ENCODE measurements at regions not wholly inside any gene's neighbourhood (a gene's known extent, or its start where the extent isn't known, plus 50 kb on each side); places are given as distances from the start of the nearest gene placed in this dataset.

DNA sequence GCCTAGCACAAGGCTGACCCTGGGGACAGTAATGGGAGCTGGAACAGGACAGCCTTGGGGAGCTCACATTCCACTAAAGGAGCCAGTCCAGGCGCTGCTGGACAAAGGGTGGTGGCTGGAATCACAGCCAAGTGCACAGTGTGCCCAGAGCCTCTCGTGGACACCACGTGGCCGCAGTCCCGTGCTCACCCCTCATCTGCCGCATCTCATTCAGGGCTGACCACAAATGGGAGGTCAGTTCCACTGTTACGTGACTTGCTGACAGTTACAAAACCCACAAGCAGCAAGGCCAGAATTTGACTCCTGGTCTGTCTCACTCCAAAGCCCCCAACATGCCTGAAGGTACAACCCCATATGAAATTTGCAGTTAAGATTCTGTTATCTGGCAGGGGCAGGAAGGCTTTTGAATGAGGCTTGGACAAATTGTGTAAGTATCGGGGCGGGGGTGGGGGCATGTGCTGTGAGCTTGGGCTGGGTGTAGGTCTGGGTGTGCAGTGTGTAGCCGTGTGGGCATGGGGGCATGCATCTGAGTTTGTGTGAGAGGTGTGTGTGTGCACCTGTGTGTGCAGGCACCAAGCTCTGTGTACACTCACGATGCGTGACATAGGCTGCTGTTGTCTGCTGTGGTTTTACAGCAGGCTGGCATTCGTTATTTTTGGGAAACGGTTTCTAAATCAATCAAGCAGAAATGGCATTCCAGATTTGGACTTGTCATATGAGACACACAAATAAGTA is 301.7 kb downstream of the BRD1 start:
- TF ChIP-seq, protein P1, sequence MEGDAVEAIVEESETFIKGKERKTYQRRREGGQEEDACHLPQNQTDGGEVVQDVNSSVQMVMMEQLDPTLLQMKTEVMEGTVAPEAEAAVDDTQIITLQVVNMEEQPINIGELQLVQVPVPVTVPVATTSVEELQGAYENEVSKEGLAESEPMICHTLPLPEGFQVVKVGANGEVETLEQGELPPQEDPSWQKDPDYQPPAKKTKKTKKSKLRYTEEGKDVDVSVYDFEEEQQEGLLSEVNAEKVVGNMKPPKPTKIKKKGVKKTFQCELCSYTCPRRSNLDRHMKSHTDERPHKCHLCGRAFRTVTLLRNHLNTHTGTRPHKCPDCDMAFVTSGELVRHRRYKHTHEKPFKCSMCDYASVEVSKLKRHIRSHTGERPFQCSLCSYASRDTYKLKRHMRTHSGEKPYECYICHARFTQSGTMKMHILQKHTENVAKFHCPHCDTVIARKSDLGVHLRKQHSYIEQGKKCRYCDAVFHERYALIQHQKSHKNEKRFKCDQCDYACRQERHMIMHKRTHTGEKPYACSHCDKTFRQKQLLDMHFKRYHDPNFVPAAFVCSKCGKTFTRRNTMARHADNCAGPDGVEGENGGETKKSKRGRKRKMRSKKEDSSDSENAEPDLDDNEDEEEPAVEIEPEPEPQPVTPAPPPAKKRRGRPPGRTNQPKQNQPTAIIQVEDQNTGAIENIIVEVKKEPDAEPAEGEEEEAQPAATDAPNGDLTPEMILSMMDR (conservative IDR thresholded peaks at IDR 0.05; ENCODE audit: low read length) = no peak
- no peak for TF ChIP-seq EZH2phosphoT487 (IDR thresholded peaks at IDR 0.05; ENCODE audit: borderline replicate concordance)
